ENCODE measurements at regions not wholly inside any gene's neighbourhood (a gene's known extent, or its start where the extent isn't known, plus 50 kb on each side); places are given as distances from the start of the nearest gene placed in this dataset.

DNA sequence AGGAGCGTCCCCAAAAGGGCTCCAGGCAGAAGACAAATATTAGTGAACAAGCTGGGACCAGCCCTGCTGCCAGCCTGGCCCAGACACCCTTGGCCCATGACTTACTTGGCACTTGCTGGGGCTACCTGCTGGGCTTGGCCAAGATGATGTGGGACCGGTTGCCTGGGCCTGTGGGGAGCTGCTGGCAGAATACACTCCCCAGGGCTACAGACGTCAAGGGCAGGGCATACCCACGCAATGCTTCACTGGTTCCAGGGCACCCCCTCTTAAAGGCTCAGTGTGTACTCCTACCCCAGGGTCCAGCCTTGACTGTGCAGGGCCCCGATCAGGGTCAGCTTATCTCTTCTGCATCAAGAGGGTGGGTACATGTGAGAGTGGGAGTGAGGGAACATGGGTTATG lies 106.5 kb upstream of the SLC2A1 start:
- no peak for DNase-seq

DNA sequence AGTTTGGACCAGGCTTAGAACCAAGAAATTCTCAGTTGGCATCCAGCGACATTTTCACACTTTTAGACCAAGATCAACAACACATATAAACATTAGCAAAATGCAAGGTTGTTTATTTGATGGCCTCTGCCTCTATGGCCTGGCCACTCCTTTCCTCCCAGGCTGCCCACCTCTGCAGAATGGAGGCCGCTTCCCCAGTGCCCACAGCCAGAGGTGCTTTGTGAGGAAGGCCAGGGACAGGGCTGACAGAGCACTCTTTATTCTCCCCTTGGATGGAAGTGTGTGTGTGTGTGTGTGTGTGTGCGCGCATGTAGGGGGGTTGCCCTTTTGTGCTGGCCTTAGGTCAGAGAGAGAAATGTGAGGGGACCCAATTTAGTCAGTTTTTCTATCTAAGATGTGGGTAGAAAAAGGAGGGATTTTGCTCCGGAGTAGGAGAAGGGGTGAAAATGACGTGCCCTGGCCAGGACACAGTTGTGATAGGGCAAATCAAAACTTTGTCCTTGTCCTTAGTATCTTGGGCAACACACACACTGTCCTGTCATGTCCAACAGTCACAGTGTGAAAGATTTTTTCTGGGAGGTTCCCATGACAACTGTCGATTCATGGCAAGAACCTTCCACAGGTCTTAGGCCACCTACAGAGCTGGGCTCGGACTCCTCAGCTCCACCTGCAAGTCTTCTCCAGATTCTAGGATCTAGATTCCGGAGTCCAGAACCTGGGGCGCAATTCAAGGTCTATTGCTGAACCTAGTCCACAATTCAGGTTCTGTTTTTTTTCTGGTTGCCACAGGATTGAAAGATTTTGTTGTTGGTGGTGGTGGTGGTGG lies 104.9 kb upstream of the SLC2A1 start:
- no peak for DNase-seq

DNA sequence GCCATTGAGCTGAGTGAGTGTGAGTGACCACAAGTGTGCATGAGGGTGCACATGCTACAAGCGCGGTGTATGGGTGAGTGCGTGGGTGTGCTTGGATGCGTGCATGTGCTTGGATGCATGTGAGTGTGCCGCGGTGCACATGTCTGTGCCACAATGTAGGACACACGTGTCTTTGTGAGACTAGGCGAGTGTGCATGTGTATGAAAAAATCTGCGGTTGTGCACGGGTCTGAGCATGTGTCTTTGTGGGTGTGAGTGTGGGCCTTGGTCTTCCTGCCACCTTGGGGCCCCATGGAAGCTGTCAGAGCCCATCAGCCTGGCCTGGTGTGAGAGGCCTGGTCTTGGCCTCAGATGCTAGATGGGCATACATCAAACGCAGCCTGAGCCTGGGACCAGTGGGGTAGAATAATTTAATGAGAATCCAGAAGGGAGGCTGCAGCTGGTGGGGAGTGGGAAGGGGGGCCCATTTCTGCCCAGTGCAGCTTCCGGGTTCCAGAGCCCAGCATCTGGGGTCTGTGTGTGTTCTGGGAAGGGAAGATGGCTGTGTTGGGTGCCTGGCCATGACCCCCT lies 103.9 kb upstream of the SLC2A1 start:
- DNase-seq: no peak

DNA sequence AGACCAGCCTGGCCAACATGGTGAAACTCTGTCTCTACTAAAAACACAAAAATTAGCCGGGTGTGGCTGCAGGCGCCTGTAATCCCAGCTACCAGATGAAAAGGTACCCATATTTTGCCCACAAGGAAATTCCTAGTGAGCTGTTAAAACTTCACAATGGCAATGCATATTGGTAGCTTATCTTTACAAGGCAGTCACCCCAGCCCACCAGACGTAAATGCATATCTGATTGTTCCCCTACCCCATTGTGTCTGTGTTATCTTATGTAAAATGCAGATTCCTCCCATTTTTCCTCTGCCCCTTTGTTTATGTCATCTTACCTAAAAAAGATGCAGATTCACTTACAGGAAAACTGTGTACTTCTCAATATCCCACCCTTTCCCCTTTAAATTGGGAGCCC lies 103.1 kb upstream of the SLC2A1 start:
- no peak for DNase-seq

DNA sequence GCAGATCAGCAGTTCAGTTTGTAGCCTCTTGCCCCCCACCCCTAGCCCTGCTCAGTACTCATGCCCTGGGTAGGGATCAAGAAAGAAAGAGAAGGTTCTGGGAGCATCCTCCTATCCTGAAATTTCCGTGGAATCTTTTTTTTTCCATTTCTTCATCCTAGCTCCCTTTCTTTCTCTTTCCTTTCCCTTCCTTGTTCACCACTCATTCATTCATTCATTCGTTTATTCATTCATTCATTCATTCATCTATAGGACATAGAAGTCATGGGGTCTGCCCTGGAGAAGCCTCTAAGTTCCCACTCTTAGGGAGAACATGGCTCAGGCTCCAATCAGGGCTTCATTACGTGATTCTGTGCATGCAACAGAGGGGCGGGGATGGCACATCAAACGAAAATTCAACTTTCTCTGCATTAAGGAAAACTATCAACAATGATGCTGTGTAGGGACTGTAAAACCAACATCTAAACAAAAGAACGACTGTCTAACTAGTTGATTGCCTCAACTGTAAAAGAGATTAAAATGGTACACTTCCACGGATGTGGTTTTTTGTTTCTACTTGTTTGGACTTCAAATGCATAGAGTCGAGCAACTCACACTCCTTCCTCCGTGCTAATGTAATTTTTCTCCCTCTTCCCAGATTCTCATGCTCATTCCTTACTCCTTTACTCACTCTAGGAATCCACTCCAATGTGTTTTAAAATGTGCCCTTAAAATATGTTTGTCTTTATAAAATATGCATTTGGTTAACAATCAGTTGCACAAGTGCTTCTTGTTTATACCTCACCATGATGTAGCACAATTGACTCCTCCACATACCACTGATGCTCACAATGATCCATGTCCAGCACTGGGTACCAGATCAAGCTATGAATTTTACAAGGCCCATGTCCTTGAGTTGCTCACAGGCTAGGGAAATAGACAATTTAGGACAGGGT lies 101.2 kb upstream of the SLC2A1 start:
- DNase-seq: no peak

DNA sequence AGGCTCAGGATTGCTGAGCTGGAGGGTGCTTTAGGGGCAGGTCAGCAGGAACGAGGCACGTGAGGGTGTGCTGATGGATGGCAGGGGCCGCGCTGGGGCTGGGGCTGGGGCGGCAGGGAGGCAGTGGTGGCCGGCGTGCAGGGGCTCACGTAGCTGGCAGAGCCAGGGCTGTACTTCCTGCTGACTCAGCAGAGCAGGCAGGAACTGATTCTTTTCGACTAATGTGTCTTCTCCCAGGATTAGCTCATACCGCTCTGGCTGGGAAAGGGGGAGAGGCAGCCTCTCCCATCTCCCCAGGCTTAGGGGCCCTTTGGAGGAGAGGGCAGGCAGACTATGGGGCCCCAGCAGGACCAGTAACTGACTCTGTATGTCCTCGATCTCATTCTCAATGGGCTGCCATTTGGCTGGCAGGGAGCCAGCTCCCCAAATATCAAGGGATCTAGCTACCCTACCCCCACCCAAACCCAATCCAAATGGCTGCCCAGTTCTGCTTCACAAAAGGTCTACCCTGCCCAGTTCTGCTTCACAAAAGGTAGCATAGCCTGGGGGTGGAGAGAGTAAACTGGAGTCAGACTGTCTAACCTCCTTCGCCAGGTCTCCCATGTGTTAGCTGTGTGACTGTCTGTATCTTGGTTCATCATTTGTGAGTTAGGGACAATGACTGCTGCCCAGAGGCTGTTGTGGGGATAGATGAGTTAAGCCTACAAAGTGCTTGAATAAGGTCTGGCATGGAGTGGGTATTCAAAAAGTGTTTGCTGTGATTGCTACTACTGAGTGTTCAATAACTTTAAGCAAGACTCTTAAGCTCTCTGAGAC lies 100.1 kb upstream of the SLC2A1 start:
- no peak for DNase-seq

DNA sequence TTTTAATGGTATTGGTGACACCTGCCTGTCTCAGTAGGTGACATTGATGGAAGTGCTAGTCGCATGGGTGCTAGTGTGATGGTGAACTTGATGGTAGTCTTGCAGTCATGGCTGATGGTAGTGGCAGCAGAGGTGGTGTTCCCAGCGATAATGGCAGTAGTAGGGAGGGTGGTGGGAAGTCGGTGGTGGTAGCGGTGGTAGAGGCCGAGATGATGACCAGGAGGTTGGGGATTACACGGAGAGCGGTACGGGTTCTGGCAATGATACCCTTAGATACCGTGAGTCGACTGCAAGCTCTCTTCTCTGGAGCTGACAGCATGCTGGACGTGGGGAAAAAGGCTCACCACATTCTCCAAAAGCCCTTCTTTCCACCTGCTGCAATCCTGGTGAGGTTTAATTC lies 99.4 kb upstream of the SLC2A1 start:
- DNase-seq: no peak

DNA sequence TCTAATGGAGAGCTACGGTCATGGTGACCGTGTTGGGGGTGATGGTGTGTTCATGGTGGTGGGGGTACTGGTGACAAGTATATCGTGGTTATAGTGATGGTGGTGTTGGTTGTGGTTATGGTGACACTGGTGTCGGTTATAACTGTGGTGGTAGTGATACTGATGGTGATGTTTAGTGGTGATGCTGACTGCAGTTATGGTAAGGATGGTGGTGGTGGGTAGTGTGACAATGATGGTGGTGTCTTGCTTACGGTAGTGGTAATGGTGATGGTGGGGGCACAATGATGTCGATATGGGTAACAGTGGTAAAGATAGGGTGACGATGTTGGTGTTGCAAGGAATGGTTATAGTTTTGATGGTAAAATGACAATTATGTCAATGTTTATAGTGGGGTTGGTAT lies 98.9 kb upstream of the SLC2A1 start:
- no peak for DNase-seq

DNA sequence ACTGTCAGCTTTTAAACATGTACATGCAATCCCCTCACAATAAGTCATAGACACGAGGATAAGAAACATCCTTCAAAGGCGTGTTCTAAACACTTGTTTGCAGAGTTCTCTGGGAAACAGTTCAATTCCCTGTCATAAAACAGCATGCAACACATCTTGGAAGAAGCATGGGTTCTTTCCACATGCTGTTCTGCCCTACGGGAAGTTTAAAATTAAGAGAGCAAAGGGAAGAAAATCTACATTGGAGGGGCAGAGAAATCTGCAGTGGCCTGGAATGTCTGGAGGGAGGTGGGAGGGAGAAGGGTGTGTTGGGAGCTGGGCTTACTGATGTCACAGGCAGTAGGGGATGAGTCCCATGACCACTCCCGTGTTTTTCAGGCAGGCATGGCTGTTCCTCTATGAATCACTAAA lies 98.3 kb upstream of the SLC2A1 start:
- DNase-seq: no peak

DNA sequence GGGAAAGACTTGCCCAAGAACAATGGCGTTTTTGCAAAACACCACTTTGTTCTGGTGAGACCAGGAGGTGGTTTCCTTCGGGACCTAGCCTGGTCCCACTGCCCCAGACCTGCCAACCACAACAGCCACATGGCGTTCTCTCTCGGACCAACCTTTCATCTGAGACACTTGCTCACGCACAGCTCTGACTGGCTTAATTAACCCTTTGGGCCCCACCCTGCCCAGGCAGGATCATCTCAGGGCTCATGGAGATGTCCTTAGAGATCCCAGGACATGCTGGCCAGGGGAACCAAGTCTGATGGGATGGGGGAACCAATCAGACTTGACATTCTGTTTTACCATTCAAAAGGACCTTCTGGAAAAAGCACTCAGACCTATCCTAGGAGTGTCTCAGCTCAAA lies 97.8 kb upstream of the SLC2A1 start:
- DNase-seq: no peak

DNA sequence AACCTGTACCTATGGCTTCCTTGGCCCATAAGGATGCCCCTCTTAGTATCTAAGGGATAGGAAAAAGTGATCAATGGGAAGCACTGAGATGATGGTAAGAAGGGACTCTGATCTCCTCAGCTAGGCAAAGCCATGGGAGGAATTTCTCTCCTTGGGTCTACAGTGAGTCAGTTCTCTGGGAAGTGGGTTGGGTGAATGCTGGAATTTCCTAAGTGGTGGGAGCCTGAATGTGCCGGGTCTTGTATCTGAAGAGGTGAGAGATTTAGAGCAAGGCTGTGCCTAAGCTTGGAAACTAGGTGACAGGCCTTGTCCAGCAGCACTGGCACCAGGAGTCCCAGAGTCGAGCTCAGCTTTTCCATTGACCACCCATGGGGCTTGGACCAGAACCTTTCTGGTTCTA lies 96.3 kb upstream of the SLC2A1 start:
- DNase-seq: no peak

DNA sequence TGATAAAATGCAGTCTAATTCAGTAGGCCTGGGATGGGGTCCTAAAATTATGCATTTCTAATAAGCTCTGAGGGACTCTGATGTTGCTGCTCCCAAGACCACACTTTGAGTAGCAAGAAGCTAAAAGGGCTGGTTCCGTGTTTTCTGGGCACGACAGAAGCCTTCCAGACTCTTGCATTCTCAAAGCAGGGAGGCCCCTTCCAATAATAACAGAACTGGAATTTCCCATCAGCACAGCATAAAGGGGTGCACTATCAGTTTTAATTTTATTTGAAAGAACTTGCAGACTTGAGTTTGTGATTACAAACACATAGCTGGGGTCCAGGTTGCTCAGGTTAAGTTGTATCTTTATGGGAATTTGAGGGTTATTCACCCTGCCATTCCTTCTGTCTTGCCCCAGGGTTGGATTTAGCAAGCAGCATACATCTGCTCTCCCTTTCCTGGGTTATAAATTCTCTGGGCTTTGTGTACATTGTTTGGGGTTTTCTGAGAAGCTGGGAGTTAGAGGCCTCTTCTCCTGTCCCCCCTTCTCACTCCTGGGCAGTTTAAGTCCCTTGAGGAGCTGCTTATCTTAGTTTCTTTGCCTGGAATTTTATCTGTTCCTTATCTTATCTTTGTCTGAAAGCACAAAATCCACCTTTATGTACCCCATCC lies 94.2 kb upstream of the SLC2A1 start:
- DNase-seq: no peak

DNA sequence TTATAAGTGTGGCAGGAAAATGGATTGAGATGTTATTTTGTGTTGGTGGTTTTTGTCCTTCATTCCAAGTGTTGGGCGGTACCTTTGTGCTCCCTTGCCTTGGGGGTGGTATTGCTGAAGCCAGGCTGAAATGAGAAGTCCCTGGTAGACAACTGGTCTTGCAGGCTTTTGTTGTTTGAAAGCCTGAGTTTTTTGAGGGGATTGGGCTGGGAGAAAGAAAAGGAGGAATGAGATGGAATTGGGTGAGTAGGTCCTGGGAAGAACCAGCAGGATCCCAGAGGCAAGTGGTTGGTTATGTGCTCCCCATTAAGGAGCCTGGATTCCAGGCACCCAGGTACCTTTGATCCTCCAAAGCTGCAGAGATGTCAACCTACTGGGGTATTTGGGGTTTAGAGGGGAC lies 93.7 kb upstream of the SLC2A1 start:
- DNase-seq: no peak

DNA sequence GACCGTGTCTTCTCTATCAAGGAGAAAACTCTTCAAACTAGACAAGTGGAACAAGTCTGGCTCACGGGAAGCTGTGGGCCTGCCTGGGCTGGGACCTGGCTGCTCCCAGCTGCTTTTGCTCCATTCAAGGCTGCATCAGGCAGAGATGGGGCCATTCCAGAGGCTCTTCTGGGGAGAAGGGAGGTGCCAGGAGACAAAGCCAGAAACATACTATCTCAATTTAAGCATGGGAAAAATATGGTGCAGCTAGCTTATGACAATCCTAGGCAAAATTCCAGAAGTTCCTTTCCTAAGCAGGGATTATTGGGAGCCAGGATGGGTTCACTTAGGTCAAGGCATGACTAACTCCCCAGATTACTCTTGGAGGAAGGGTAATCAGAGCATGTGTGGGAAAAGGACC lies 90.8 kb upstream of the SLC2A1 start:
- DNase-seq: no peak

DNA sequence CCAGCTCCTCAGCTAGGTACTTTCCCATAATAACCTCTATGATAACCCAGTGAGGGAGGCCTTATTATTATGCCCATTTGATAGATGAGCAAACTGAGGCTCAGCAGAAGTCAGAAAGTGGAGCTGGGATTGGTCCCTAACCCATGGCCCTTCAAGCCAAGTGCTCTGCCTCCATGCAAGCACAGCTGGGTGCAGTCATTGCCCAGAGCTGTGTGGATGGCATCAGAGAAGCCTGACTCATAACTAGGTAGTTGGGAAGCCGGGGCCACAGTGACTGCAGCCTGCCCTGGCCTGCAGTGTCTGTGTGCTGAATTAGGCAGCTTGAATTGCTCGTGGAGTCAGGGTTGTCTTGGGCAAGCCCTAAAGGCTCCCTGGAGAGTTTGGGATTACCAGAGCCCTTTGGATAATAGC lies 89.9 kb upstream of the SLC2A1 start:
- no peak for DNase-seq

DNA sequence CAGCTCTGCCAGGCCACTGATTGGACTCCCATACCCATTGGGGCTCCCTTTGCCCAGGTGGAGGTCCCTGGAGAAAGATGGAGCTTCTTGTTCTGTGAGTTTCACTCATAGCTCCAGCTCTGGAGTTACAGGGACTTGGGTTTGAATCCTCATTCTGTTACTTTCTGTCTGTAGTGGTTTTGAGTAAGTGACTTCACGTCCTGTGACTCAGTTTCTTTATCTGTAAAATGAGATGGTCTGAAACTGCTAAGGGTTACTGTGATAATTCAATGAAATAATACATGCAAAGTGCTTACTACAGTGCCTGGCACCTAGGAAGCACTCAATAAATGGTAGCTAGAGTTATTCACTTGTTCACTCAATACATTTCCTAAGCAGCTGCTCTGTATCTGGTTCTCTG lies 88.5 kb upstream of the SLC2A1 start:
- DNase-seq: no peak

DNA sequence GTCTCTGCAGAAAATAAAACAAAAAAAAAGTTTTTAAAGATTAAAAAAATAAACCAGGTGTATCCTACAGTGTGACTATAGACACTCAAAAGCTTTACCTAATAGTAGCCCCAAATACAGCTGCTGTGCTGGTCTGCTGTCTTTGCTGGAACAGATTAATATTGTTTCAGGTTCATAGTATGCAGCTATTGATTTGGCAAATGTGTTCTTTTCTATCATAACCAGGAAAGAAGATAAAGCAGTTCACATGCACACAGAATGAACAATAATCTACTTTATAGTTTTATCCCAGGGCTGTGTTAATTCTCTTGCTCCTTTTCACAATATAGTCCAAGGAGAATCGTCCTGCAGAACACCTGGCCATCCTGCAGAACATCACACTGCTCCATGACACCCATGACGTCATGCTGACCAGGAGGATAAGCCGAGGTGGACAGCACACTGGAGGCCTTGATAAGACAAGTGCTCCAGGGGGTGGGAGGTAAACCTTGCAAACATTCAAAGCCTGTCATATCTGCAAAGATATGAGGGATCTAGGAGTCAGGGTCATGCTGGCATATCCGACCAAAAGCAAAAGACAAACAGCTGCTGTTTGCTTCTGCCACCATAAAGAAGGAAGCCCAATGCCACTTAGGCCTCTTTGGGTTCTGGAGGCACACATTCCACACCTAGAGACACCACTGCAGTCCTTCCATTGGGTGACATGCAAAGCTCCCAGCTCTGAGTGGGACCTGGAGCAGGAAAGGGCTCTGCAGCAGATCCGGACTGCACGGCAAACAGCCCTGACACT lies 86.1 kb upstream of the SLC2A1 start:
- DNase-seq: no peak

DNA sequence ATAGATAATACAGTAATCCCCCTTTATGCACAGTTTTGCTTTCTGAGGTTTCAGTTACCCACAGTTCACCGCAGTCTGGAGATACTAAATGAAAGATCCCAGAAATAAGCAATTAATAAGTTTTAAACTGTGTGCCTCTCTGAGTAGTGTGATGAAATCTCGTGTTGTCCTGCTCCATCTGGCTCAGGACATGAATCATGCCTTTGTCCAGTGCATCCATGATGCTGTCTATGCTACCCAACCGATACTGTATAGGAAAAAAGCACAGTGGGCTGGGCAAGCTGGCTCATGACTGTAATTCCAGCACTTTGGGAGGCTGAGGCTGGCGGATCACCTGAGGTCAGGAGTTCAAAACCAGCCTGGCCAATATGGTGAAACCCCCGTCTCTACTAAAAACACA lies 85.0 kb upstream of the SLC2A1 start:
- no peak for DNase-seq

DNA sequence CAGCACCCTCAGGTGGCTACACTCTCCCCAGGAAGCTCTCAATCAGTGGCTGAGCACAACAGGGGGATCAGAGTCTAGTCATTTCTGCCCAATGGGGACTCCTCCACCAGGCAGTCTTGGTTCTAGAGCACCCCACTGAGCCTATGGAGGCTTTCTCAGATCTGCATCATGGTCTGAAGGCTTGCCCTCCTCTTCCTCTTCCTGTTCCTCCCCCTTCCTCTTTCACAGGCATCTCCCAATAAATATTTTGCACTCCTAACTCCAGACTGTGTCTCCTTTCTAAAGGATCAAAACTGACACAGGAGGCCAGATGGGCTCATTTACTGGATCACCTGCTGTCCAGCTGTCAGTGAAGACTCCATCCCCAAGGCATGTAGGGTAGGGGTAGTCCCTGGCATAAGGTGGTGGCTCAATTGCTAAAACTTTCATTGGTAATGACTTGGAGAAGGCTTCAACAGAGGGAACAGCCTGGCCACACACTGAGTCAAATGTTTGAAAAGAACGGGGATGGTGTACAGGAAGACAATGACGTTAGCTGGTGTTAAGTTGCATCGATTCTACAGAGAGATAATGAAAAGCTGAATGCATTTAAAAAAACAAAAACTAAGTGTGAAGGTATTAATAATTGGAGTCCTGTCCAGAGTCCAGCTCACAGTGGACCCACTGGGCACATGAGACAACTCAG lies 84.2 kb upstream of the SLC2A1 start:
- DNase-seq: no peak

DNA sequence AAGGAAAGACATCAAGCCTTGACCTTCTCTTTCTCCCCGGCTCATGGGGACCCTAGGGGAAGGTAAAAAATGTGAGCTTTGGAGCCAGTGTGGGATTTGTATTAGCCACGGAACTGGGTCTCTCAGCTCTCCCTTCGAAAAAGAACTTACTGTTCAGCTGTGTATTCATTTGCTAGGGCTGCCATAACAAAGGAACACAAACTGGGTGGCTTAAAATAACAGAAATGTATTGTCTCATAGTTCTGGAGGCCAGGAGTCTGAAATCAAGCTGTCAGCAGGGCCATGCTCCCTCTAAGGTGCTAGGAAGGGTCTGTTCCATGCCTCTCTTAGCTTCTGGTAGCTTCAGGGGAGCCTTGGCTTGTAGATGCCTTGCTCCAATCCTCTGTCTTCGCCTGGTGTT lies 83.5 kb upstream of the SLC2A1 start:
- DNase-seq: no peak

DNA sequence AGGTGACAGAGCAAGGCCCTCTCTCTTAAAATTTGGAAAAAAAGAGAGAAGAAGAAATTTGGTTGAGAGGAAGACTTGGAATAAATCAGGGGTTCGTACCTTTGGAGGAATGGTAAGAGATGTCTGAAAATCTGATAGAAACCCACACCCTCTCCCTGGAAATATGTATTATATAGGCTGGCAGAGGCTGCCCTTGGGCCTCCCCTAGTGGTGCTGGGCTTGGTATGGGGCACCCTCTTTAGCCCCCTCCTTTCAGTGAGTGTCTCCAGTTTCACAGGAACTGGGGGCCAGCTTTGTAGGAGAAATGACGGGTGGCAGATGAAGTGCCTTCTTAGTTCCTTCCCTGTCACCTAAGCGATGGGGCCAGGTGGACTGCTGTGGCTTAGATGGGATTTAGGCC lies 82.9 kb upstream of the SLC2A1 start:
- no peak for DNase-seq

Data from activated effector memory CD4-positive, alpha-beta T cell treated with Interleukin-2 at 50 U/mL for 16 hours (primary cell).